ENCODE measurements at regions not wholly inside any gene's neighbourhood (a gene's known extent, or its start where the extent isn't known, plus 50 kb on each side); places are given as distances from the start of the nearest gene placed in this dataset.

DNA sequence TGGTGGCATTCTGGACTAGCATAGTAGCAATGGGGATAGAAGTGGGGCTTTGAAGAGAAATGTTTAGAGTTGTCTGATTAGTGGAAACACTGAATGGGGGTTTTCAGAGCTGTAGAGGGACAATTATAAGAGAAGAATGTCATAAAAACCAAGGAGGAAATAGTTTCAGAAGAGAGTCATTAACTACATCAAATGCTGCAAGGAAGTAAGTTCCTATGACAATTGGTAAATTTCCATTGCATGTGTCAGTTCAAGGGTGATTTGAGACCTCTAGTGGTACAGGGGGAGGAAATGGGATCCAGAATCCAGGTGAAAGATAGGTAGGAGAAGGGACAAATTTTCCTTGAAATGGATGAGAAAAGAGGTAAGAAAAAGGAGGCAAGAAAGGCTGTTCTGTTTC, 68.3 kb upstream of the TBC1D5 start:
- TF ChIP-seq POLR2A (IDR thresholded peaks at IDR 0.05; ENCODE audit: low read depth, low read length): no peak
- no peak for TF ChIP-seq POLR2AphosphoS5 (IDR thresholded peaks at IDR 0.05; ENCODE audit: low read depth, low read length)
- TF ChIP-seq TAF1 (IDR thresholded peaks at IDR 0.05; ENCODE audit: low read depth, low read length): no peak
- TF ChIP-seq SPI1 (IDR thresholded peaks at IDR 0.05; ENCODE audit: low read depth, low read length): no peak
- TF ChIP-seq POU2F2 (IDR thresholded peaks at IDR 0.05; ENCODE audit: low read depth, low read length): no peak
- no peak for TF ChIP-seq PAX5 (IDR thresholded peaks at IDR 0.05; ENCODE audit: insufficient read depth, low read length, severe bottlenecking)

Data from GM12891 (cell line).